HL-60 (cell line): ENCODE measurements at regions not wholly inside any gene's neighbourhood (a gene's known extent, or its start where the extent isn't known, plus 50 kb on each side); places are given as distances from the start of the nearest gene placed in this dataset.

ENCODE experiments used
- POLR2AphosphoS5 ChIP-seq: IDR thresholded peaks from 2 replicates; pipeline ENCODE4 v1.6.1; 2012; ENCODE audit warnings: low read depth
- TF ChIP-seq, protein P1 (sequence below): IDR thresholded peaks from one replicate; pipeline ENCODE4 v1.5.1; 2011; ENCODE audit warnings: low read length, control low read depth, inconsistent platforms; ENCODE audit not compliant: insufficient read depth
- TF ChIP-seq, protein P2 (sequence below): IDR thresholded peaks from 2 replicates; pipeline ENCODE4 v1.6.1; 2012; ENCODE audit warnings: low read depth; ENCODE audit not compliant: insufficient replicate concordance

DNA sequence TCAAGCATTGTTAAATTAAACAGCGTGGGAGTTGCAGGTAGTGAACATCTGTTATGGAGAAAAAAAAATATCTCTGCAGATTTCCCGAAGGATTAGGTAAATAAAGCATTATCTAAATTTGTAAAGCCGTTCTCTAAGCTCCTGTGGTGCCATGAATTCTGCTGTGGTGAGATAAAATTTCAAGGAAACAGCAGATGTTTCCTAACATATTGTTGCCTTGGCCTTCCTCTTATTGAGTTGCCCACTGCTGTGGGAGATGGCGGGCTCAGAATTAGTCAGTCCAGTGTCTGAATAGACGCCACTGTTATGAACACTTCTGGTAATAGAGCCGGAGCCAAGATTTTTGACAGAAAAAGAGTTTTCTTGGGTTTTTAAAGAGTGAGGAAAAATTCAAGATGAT lies 82.6 kb upstream of the ELMO1 start:
- TF ChIP-seq, protein P1, sequence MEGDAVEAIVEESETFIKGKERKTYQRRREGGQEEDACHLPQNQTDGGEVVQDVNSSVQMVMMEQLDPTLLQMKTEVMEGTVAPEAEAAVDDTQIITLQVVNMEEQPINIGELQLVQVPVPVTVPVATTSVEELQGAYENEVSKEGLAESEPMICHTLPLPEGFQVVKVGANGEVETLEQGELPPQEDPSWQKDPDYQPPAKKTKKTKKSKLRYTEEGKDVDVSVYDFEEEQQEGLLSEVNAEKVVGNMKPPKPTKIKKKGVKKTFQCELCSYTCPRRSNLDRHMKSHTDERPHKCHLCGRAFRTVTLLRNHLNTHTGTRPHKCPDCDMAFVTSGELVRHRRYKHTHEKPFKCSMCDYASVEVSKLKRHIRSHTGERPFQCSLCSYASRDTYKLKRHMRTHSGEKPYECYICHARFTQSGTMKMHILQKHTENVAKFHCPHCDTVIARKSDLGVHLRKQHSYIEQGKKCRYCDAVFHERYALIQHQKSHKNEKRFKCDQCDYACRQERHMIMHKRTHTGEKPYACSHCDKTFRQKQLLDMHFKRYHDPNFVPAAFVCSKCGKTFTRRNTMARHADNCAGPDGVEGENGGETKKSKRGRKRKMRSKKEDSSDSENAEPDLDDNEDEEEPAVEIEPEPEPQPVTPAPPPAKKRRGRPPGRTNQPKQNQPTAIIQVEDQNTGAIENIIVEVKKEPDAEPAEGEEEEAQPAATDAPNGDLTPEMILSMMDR = no peak
- TF ChIP-seq POLR2AphosphoS5 = no peak
- TF ChIP-seq, protein P2, sequence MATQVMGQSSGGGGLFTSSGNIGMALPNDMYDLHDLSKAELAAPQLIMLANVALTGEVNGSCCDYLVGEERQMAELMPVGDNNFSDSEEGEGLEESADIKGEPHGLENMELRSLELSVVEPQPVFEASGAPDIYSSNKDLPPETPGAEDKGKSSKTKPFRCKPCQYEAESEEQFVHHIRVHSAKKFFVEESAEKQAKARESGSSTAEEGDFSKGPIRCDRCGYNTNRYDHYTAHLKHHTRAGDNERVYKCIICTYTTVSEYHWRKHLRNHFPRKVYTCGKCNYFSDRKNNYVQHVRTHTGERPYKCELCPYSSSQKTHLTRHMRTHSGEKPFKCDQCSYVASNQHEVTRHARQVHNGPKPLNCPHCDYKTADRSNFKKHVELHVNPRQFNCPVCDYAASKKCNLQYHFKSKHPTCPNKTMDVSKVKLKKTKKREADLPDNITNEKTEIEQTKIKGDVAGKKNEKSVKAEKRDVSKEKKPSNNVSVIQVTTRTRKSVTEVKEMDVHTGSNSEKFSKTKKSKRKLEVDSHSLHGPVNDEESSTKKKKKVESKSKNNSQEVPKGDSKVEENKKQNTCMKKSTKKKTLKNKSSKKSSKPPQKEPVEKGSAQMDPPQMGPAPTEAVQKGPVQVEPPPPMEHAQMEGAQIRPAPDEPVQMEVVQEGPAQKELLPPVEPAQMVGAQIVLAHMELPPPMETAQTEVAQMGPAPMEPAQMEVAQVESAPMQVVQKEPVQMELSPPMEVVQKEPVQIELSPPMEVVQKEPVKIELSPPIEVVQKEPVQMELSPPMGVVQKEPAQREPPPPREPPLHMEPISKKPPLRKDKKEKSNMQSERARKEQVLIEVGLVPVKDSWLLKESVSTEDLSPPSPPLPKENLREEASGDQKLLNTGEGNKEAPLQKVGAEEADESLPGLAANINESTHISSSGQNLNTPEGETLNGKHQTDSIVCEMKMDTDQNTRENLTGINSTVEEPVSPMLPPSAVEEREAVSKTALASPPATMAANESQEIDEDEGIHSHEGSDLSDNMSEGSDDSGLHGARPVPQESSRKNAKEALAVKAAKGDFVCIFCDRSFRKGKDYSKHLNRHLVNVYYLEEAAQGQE = no peak
